A549 (cell line): ENCODE measurements at regions not wholly inside any gene's neighbourhood (a gene's known extent, or its start where the extent isn't known, plus 50 kb on each side); places are given as distances from the start of the nearest gene placed in this dataset.

ENCODE experiments used
- RFX5 ChIP-seq: fragments of 450-650 bp; IDR thresholded peaks from 2 replicates; pipeline ENCODE4 v1.7.1; 2014; ENCODE audit warnings: antibody characterized with exemption, mild to moderate bottlenecking, moderate library complexity
- TF ChIP-seq, protein P1 (sequence below): IDR thresholded peaks from 2 replicates; pipeline ENCODE4 v1.6.1; 2012

DNA sequence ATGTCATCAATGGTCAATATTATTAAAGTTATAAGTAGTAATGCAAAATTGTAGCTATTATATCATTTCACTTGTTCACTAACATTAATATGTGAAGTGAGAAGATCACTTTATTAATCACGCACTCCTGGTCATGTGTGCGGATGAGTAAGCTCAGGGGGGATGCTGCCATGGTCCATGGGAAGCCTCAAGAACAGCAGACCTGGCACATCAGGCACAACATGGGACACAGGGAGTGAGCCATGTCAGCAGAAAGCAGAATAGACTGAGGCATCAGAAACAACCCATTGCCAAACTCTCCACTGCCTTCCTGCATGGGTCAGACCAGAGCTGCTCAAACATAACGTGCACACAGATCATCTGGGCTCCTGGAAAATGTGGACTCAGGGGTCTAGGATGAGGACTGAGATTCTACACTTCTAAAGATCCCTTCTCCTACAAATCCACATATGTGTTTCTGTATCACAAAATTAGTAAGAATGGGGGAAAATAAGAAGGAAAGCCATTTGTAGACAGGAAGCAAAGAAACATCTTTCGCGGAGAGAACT lies 63.8 kb upstream of the VPREB1 start:
- no peak for TF ChIP-seq RFX5
- TF ChIP-seq, protein P1, sequence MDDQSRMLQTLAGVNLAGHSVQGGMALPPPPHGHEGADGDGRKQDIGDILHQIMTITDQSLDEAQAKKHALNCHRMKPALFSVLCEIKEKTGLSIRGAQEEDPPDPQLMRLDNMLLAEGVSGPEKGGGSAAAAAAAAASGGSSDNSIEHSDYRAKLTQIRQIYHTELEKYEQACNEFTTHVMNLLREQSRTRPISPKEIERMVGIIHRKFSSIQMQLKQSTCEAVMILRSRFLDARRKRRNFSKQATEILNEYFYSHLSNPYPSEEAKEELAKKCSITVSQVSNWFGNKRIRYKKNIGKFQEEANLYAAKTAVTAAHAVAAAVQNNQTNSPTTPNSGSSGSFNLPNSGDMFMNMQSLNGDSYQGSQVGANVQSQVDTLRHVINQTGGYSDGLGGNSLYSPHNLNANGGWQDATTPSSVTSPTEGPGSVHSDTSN, result no peak
